SU-DHL-6 (cell line): ENCODE measurements at regions not wholly inside any gene's neighbourhood (a gene's known extent, or its start where the extent isn't known, plus 50 kb on each side); places are given as distances from the start of the nearest gene placed in this dataset.

ENCODE experiments used
- EZH2phosphoT487 ChIP-seq: fragments of 200-600 bp; sonication (generic), shearing (Covaris generic); conservative IDR thresholded peaks from 2 replicates; pipeline ENCODE4 v1.6.1; 2018; ENCODE audit warnings: mild to moderate bottlenecking, antibody characterized with exemption, low read length, moderate library complexity, mixed read lengths
- TF ChIP-seq, protein P1 (sequence below): fragments of 200-600 bp; sonication (generic); IDR thresholded peaks from one replicate; pipeline ENCODE4 v1.5.1; 2017; ENCODE audit warnings: antibody characterized with exemption, mild to moderate bottlenecking, low read length, moderate library complexity; ENCODE audit not compliant: insufficient read depth, poor library complexity, severe bottlenecking

DNA sequence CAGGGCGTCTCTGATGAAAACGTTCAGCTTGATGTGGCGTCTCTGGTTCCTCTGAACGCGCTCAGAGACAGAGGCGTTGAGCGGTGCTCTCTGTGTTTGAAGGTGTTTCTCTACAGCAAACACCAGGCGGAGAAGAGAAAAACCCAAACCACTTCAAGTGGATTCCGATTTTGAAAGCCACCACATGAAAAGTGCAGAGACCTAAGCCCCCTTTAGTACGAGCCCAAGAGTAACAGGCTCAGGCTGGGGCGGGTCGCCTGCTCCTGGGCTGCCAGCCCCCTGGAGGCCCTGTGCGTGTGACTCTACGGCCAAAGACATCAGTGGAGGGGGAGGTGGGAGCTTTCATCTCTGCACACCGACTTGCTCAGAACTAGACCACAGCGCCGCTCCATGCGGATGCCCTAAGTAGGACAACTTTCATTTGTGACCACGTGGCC lies 328.4 kb downstream of the MAF start:
- TF ChIP-seq, protein P1, sequence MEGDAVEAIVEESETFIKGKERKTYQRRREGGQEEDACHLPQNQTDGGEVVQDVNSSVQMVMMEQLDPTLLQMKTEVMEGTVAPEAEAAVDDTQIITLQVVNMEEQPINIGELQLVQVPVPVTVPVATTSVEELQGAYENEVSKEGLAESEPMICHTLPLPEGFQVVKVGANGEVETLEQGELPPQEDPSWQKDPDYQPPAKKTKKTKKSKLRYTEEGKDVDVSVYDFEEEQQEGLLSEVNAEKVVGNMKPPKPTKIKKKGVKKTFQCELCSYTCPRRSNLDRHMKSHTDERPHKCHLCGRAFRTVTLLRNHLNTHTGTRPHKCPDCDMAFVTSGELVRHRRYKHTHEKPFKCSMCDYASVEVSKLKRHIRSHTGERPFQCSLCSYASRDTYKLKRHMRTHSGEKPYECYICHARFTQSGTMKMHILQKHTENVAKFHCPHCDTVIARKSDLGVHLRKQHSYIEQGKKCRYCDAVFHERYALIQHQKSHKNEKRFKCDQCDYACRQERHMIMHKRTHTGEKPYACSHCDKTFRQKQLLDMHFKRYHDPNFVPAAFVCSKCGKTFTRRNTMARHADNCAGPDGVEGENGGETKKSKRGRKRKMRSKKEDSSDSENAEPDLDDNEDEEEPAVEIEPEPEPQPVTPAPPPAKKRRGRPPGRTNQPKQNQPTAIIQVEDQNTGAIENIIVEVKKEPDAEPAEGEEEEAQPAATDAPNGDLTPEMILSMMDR: no peak
- TF ChIP-seq EZH2phosphoT487: no peak
